SK-N-SH (cell line): ENCODE measurements at regions not wholly inside any gene's neighbourhood (a gene's known extent, or its start where the extent isn't known, plus 50 kb on each side); places are given as distances from the start of the nearest gene placed in this dataset.

Source experiments
- CTCF ChIA-PET: fragments of 300-600, 350-600 bp; formaldehyde crosslinking; extraction: SDS; loops from one replicate; lab custom pipeline; 2021; lab: Yijun Ruan, JAX
- POLR2A ChIA-PET: fragments of 350-600 bp; sonication (Branson Sonifier 250); formaldehyde crosslinking; extraction: SDS; loops from one replicate; lab custom pipeline; 2020; ENCODE audit warnings: antibody characterized with exemption, inconsistent platforms; lab: Yijun Ruan, JAX
- DNase-seq: peaks from one replicate; pipeline ENCODE4 v3.0.0; 2012
- H2AFZ ChIP-seq: fragments of 200-600 bp; sonication (generic); 2 replicates; pipeline ENCODE4 v1.8.1; 2016; ENCODE audit warnings: antibody characterized with exemption, mild to moderate bottlenecking, low read depth
- H3F3A ChIP-seq: fragments of 200-600 bp; sonication (generic); replicated peaks from 2 replicates; pipeline ENCODE3; 2016; ENCODE audit warnings: antibody characterized with exemption, mild to moderate bottlenecking; ENCODE audit not compliant: insufficient read depth
- H3K27ac ChIP-seq, 2 experiments: fragments of 200-500 bp in 1 of 2; fragments of 200-600 bp in 1 of 2; sonication (Bioruptor generic) in 1 of 2; sonication (generic), shearing (Covaris generic) in 1 of 2; 2 replicates each; pipeline versions ENCODE4 v1.5.1 to v1.6.1; 2014 to 2016; ENCODE audit warnings: low read depth in 2 of 2, inconsistent platforms in 1 of 2, low read length in 1 of 2, mild to moderate bottlenecking in 1 of 2, mixed read lengths in 1 of 2
- H3K27me3 ChIP-seq: fragments of 200-600 bp; sonication (generic), shearing (Covaris generic); 2 replicates; pipeline ENCODE4 v1.6.1; 2016; ENCODE audit warnings: mixed run types; ENCODE audit not compliant: insufficient read depth
- H3K36me3 ChIP-seq, 2 experiments: fragments of 200-500 bp in 1 of 2; fragments of 200-600 bp in 1 of 2; sonication (Bioruptor generic) in 1 of 2; sonication (generic) in 1 of 2; replicated peaks in 1 of 2; 2 replicates each; pipeline versions ENCODE3 to v1.5.1; 2014 to 2016; ENCODE audit warnings: low read length in 1 of 2, mild to moderate bottlenecking in 1 of 2; ENCODE audit not compliant: insufficient read depth in 2 of 2, control insufficient read depth in 1 of 2
- H3K4me1 ChIP-seq, 2 experiments: fragments of 200-500 bp in 1 of 2; fragments of 200-600 bp in 1 of 2; sonication (Bioruptor generic) in 1 of 2; sonication (generic), shearing (Covaris generic) in 1 of 2; 2 replicates each; pipeline versions ENCODE4 v1.5.1 to v1.6.1; 2014 to 2016; ENCODE audit warnings: low read depth in 1 of 2, low read length in 1 of 2, mixed run types in 1 of 2; ENCODE audit not compliant: insufficient read depth in 2 of 2, control insufficient read depth in 1 of 2
- H3K4me2 ChIP-seq: fragments of 200-600 bp; sonication (generic), shearing (Covaris generic); 2 replicates; pipeline ENCODE4 v1.6.1; 2017; ENCODE audit warnings: mixed run types
- H3K4me3 ChIP-seq, 2 experiments: fragments of 200-500 bp in 1 of 2; fragments of 200-600 bp in 1 of 2; sonication (Bioruptor generic) in 1 of 2; sonication (generic), shearing (Covaris generic) in 1 of 2; 2 replicates each; pipeline versions ENCODE4 v1.5.1 to v1.8.1; 2014 to 2016; ENCODE audit warnings: low read depth in 2 of 2, inconsistent platforms in 1 of 2, low read length in 1 of 2, mild to moderate bottlenecking in 1 of 2, mixed read lengths in 1 of 2, moderate library complexity in 1 of 2
- H3K79me2 ChIP-seq: fragments of 200-600 bp; sonication (generic); 2 replicates; pipeline ENCODE4 v1.8.1; 2017; ENCODE audit warnings: mild to moderate bottlenecking; ENCODE audit not compliant: insufficient read depth
- H3K9ac ChIP-seq: fragments of 200-600 bp; sonication (generic); 2 replicates; pipeline ENCODE4 v1.6.1; 2017; ENCODE audit warnings: mixed run types
- H3K9me2 ChIP-seq: fragments of 200-600 bp; sonication (generic); 2 replicates; pipeline ENCODE4 v1.6.1; 2017; ENCODE audit warnings: mixed run types
- H3K9me3 ChIP-seq: fragments of 200-600 bp; sonication (generic); 2 replicates; pipeline ENCODE4 v1.6.1; 2017; ENCODE audit warnings: mixed run types, mild to moderate bottlenecking, moderate library complexity
- H4K20me1 ChIP-seq: fragments of 200-600 bp; sonication (generic); 2 replicates; pipeline ENCODE4 v1.6.1; 2017; ENCODE audit warnings: mild to moderate bottlenecking, mixed run types; ENCODE audit not compliant: insufficient read depth
- CHD2 ChIP-seq: fragments of 150-350 bp; IDR thresholded peaks from 2 replicates; pipeline ENCODE4 v1.6.1; 2018; ENCODE audit warnings: low read length; ENCODE audit not compliant: partially characterized antibody
- EZH2phosphoT487 ChIP-seq: fragments of 200-600 bp; sonication (generic); IDR thresholded peaks from 2 replicates; pipeline ENCODE4 v1.6.1; 2017; ENCODE audit warnings: low read depth, mixed run types, mild to moderate bottlenecking, antibody characterized with exemption, moderate library complexity, borderline replicate concordance
- FOSL2 ChIP-seq: IDR thresholded peaks from 2 replicates; pipeline ENCODE4 v1.4.0; 2012; ENCODE audit warnings: low read depth, mild to moderate bottlenecking, moderate library complexity, borderline replicate concordance
- FOXJ3 ChIP-seq: sonication (generic); formaldehyde crosslinking; IDR thresholded peaks from 2 replicates; pipeline ENCODE4 v1.5.1; 2020; ENCODE audit warnings: mild to moderate bottlenecking, missing genetic modification reagents
- FOXM1 ChIP-seq: IDR thresholded peaks from 2 replicates; pipeline ENCODE4 v1.4.0; 2012; ENCODE audit warnings: low read depth, mild to moderate bottlenecking
- MEF2A ChIP-seq: IDR thresholded peaks from 2 replicates; pipeline ENCODE4 v1.4.0; 2012; ENCODE audit warnings: low read depth, borderline replicate concordance
- NFIC ChIP-seq: IDR thresholded peaks from 2 replicates; pipeline ENCODE4 v1.4.0; 2012; ENCODE audit warnings: borderline replicate concordance
- NRF1 ChIP-seq: IDR thresholded peaks from 2 replicates; pipeline ENCODE4 v1.6.1; 2012; ENCODE audit warnings: low read depth, mild to moderate bottlenecking, low read length
- RAD21 ChIP-seq: IDR thresholded peaks from 2 replicates; pipeline ENCODE4 v1.6.1; 2012; ENCODE audit warnings: mild to moderate bottlenecking, low read length
- RFX5 ChIP-seq: IDR thresholded peaks from 2 replicates; pipeline ENCODE4 v1.6.1; 2012; ENCODE audit warnings: mild to moderate bottlenecking, improper control_type of control experiment, low read length
- RXRA ChIP-seq: IDR thresholded peaks from 2 replicates; pipeline ENCODE4 v1.4.0; 2012; ENCODE audit warnings: low read depth, mild to moderate bottlenecking, borderline replicate concordance
- USF2 ChIP-seq: fragments of 150-350 bp; IDR thresholded peaks from 2 replicates; pipeline ENCODE4 v1.6.1; 2017; ENCODE audit warnings: antibody characterized with exemption, low read length, low read depth, borderline replicate concordance
- WGBS: methylation state at CpG from one replicate; pipeline ENCODE4 v1.1.6; 2017; ENCODE audit warnings: low lambda C conversion rate; 5-methylcytosine and 5-hydroxymethylcytosine counted together
- TF ChIP-seq, protein P1 (sequence below): IDR thresholded peaks from 2 replicates; pipeline ENCODE4 v1.6.1; 2012; ENCODE audit warnings: mild to moderate bottlenecking, low read depth, low read length, moderate library complexity
- TF ChIP-seq, protein P2 (sequence below): IDR thresholded peaks from 2 replicates; pipeline ENCODE4; 2012

DNA sequence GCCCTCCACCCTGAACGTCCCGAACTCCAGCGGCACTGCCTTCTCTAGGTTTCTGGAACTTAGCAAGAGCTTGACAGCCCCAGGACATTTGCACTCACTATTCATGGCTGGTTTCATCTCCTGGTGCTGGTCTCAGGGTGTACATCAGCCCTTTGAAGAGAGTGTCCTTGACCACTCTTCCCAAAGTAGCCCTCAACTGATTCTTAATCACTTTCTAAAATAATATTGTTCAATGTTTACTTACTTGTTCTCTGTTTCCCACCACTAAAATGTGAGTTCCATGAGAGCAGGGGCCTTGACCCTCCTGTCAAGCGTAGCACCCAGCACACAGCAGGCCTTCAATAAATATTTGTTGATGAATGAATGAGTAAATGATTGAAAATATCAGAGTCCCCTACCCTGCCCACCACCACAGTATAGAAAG lies 262.5 kb downstream of the RHOU start:
- Histone ChIP-seq H3K4me1 (peaks cover 0 to 2% of the 10 kb centered on the region in 2 experiments; a peak in 1 of 4 replicates), H3K4me3 (no peak overlapping the region), H3K27me3 (no peaks in the 10 kb centered on the region), H3K36me3 (no peaks in the 10 kb centered on the region), H4K20me1 (no peaks in the 10 kb centered on the region), H2AFZ (no peak overlapping the region), H3K27ac (no peak overlapping the region), H3K79me2 (no peaks in the 10 kb centered on the region), H3K4me2 (no peak overlapping the region), H3K9ac (no peak overlapping the region), H3K9me2 (no peaks in the 10 kb centered on the region), H3F3A (no peaks in the 10 kb centered on the region), H3K9me3 (no peaks in the 10 kb centered on the region)
- DNase-seq: no peak
- no peak for TF ChIP-seq FOXM1
- TF ChIP-seq CHD2: no peak
- no peak for TF ChIP-seq FOXJ3
- TF ChIP-seq, protein P1, sequence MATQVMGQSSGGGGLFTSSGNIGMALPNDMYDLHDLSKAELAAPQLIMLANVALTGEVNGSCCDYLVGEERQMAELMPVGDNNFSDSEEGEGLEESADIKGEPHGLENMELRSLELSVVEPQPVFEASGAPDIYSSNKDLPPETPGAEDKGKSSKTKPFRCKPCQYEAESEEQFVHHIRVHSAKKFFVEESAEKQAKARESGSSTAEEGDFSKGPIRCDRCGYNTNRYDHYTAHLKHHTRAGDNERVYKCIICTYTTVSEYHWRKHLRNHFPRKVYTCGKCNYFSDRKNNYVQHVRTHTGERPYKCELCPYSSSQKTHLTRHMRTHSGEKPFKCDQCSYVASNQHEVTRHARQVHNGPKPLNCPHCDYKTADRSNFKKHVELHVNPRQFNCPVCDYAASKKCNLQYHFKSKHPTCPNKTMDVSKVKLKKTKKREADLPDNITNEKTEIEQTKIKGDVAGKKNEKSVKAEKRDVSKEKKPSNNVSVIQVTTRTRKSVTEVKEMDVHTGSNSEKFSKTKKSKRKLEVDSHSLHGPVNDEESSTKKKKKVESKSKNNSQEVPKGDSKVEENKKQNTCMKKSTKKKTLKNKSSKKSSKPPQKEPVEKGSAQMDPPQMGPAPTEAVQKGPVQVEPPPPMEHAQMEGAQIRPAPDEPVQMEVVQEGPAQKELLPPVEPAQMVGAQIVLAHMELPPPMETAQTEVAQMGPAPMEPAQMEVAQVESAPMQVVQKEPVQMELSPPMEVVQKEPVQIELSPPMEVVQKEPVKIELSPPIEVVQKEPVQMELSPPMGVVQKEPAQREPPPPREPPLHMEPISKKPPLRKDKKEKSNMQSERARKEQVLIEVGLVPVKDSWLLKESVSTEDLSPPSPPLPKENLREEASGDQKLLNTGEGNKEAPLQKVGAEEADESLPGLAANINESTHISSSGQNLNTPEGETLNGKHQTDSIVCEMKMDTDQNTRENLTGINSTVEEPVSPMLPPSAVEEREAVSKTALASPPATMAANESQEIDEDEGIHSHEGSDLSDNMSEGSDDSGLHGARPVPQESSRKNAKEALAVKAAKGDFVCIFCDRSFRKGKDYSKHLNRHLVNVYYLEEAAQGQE: no peak
- TF ChIP-seq NFIC: no peak
- TF ChIP-seq, protein P2, sequence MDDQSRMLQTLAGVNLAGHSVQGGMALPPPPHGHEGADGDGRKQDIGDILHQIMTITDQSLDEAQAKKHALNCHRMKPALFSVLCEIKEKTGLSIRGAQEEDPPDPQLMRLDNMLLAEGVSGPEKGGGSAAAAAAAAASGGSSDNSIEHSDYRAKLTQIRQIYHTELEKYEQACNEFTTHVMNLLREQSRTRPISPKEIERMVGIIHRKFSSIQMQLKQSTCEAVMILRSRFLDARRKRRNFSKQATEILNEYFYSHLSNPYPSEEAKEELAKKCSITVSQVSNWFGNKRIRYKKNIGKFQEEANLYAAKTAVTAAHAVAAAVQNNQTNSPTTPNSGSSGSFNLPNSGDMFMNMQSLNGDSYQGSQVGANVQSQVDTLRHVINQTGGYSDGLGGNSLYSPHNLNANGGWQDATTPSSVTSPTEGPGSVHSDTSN: no peak
- TF ChIP-seq USF2: no peak
- TF ChIP-seq RFX5: no peak
- TF ChIP-seq EZH2phosphoT487: no peak
- no peak for TF ChIP-seq RAD21
- ChIA-PET POLR2A (no interaction called here), CTCF (no interaction called here)
- WGBS: 79% methylated on average over 4 of the region's 4 CpGs

DNA sequence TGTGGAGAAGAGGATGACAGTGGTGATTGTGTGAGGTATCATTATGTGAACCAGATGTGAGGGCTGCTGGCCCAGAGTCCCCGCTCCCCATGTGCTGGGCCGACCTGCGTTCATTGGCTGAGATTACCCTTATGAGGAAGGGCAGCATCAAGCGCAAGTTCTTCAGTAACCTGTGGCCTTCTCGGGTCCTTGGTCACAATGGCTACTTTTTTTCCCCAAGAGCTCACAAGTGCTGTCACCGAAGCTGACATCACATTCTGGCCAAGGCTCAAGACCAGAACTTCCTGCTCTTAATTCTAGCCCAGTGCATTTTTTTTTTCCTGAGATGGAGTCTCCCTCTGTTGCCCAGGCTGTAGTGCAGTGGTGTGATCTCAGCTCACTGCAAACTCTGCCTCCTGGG lies 262.9 kb downstream of the RHOU start:
- DNase-seq: no peak
- ChIA-PET CTCF (no interaction called here), POLR2A (no interaction called here)
- Histone ChIP-seq H3K9ac (no peak overlapping the region), H3K79me2 (no peaks in the 10 kb centered on the region), H4K20me1 (no peaks in the 10 kb centered on the region), H2AFZ (no peak overlapping the region), H3K9me3 (no peaks in the 10 kb centered on the region), H3K36me3 (no peaks in the 10 kb centered on the region)
- TF ChIP-seq RXRA (no peak), NRF1 (no peak), FOSL2 (no peak), RFX5 (no peak), MEF2A (no peak)
- TF ChIP-seq, protein P1: no peak
- TF ChIP-seq, all 33 proteins: peak for 0
- no peak overlapping the region for H3K27ac ChIP-seq
- no peak overlapping the region for H3K4me3 ChIP-seq
- peaks cover 0 to 5% of the 10 kb centered on the region in 2 experiments; a peak in 1 of 4 replicates for H3K4me1 ChIP-seq
- H3K4me2 ChIP-seq: no peak overlapping the region
- H3K27me3 ChIP-seq: no peaks in the 10 kb centered on the region
- H3K9me2 ChIP-seq: no peaks in the 10 kb centered on the region
- whole genome bisulfite sequencing: 76% methylated on average over 6 of the region's 6 CpGs
- no peaks in the 10 kb centered on the region for H3F3A ChIP-seq
